H9 (cell line): ENCODE measurements at regions not wholly inside any gene's neighbourhood (a gene's known extent, or its start where the extent isn't known, plus 50 kb on each side); places are given as distances from the start of the nearest gene placed in this dataset.

Experiments
- DNase-seq: peaks from one replicate; pipeline ENCODE4 v3.0.0-alpha.2; 2017
- H2AFZ ChIP-seq: one replicate; pipeline ENCODE4 v1.6.1; 2013; ENCODE audit warnings: mild to moderate bottlenecking, low read length, control low read depth, moderate library complexity
- H2AK5ac ChIP-seq: 2 replicates; pipeline ENCODE4 v1.6.1; 2013; ENCODE audit warnings: low read length, control low read depth, mixed read lengths; ENCODE audit not compliant: insufficient read length
- H2BK120ac ChIP-seq: one replicate; pipeline ENCODE4 v1.6.1; 2013; ENCODE audit warnings: low read depth, mild to moderate bottlenecking, low read length, control low read depth, inconsistent platforms; ENCODE audit not compliant: poor library complexity, severe bottlenecking
- H2BK12ac ChIP-seq: 2 replicates; pipeline ENCODE4 v1.6.1; 2013; ENCODE audit warnings: low read length, control low read depth, mixed read lengths, low read depth; ENCODE audit not compliant: insufficient read length
- H2BK15ac ChIP-seq: 2 replicates; pipeline ENCODE4 v1.6.1; 2013; ENCODE audit warnings: low read depth, low read length, control low read depth
- H2BK20ac ChIP-seq: one replicate; pipeline ENCODE4 v1.6.1; 2013; ENCODE audit warnings: low read depth, mild to moderate bottlenecking, low read length, control low read depth, inconsistent platforms; ENCODE audit not compliant: poor library complexity, severe bottlenecking
- H2BK5ac ChIP-seq: 2 replicates; pipeline ENCODE4 v1.6.1; 2013; ENCODE audit warnings: low read length, control low read depth, mixed read lengths; ENCODE audit not compliant: insufficient read length
- H3K14ac ChIP-seq: 2 replicates; pipeline ENCODE4 v1.6.1; 2013; ENCODE audit warnings: low read length, control low read depth; ENCODE audit not compliant: insufficient read depth
- H3K18ac ChIP-seq: 2 replicates; pipeline ENCODE4 v1.6.1; 2013; ENCODE audit warnings: low read depth, mild to moderate bottlenecking, mixed read lengths, low read length, control low read depth; ENCODE audit not compliant: insufficient read length
- H3K23ac ChIP-seq: 2 replicates; pipeline ENCODE4 v1.6.1; 2013; ENCODE audit warnings: low read length, control low read depth, mixed read lengths, low read depth; ENCODE audit not compliant: insufficient read length
- H3K23me2 ChIP-seq: 2 replicates; pipeline ENCODE4 v1.6.1; 2013; ENCODE audit warnings: low read depth, mild to moderate bottlenecking, mixed read lengths, low read length, control low read depth; ENCODE audit not compliant: insufficient read length, poor library complexity, severe bottlenecking
- H3K27ac ChIP-seq: 2 replicates; pipeline ENCODE4 v1.5.1; 2013; ENCODE audit warnings: low read length, control low read depth, mixed read lengths, low read depth; ENCODE audit not compliant: insufficient read length
- H3K27me3 ChIP-seq: 2 replicates; pipeline ENCODE4 v1.6.1; 2013; ENCODE audit warnings: low read length, control low read depth, inconsistent platforms; ENCODE audit not compliant: insufficient read depth
- H3K4ac ChIP-seq: 2 replicates; pipeline ENCODE4 v1.6.1; 2013; ENCODE audit warnings: low read depth, mild to moderate bottlenecking, control low read depth, inconsistent platforms, low read length, moderate library complexity
- H3K4me1 ChIP-seq: 2 replicates; pipeline ENCODE4 v1.6.1; 2013; ENCODE audit warnings: low read length, control low read depth, inconsistent platforms; ENCODE audit not compliant: insufficient read depth
- H3K4me2 ChIP-seq: 2 replicates; pipeline ENCODE4 v1.6.1; 2013; ENCODE audit warnings: low read length, control low read depth, mixed read lengths; ENCODE audit not compliant: insufficient read length, insufficient read depth
- H3K56ac ChIP-seq: 2 replicates; pipeline ENCODE4 v1.6.1; 2013; ENCODE audit warnings: low read depth, mild to moderate bottlenecking, mixed read lengths, low read length, control low read depth; ENCODE audit not compliant: insufficient read length
- H3K79me1 ChIP-seq: 2 replicates; pipeline ENCODE4 v1.6.1; 2013; ENCODE audit warnings: low read depth, mild to moderate bottlenecking, moderate library complexity, low read length, control low read depth, inconsistent platforms; ENCODE audit not compliant: insufficient read depth, poor library complexity, severe bottlenecking
- H3K79me2 ChIP-seq: 2 replicates; pipeline ENCODE4 v1.6.1; 2013; ENCODE audit warnings: low read length, control low read depth, inconsistent platforms; ENCODE audit not compliant: insufficient read depth
- H3K9ac ChIP-seq: 2 replicates; pipeline ENCODE4 v1.6.1; 2013; ENCODE audit warnings: low read length, control low read depth, mixed read lengths; ENCODE audit not compliant: insufficient read length; ENCODE audit errors: extremely low read depth
- H3K9me3 ChIP-seq: one replicate; pipeline ENCODE4 v1.6.1; 2013; ENCODE audit warnings: low read depth, low read length, inconsistent platforms; ENCODE audit not compliant: control insufficient read depth
- H3T11ph ChIP-seq: one replicate; pipeline ENCODE4 v1.6.1; 2013; ENCODE audit warnings: mild to moderate bottlenecking, low read length, control low read depth, inconsistent platforms
- H4K20me1 ChIP-seq: one replicate; pipeline ENCODE4 v1.6.1; 2013; ENCODE audit not compliant: control insufficient read depth, insufficient read length, insufficient read depth
- H4K5ac ChIP-seq: 2 replicates; pipeline ENCODE4 v1.6.1; 2013; ENCODE audit warnings: low read depth, mild to moderate bottlenecking, mixed read lengths, low read length, control low read depth; ENCODE audit not compliant: insufficient read length
- H4K8ac ChIP-seq: replicated peaks from 2 replicates; pipeline ENCODE4 v1.6.1; 2013; ENCODE audit warnings: low read length, control low read depth, mixed read lengths, low read depth; ENCODE audit not compliant: insufficient read length
- H4K91ac ChIP-seq: 2 replicates; pipeline ENCODE4 v1.6.1; 2013; ENCODE audit warnings: low read depth, mild to moderate bottlenecking, moderate library complexity, mixed read lengths, low read length, control low read depth; ENCODE audit not compliant: insufficient read length
- H3K27ac Mint-ChIP-seq, 3 experiments: 2 replicates in 2 of 3; 3 replicates in 1 of 3; pipeline ENCODE4 v1.8.0; 2020 to 2021; ENCODE audit warnings: mixed read lengths in 3 of 3, mild to moderate bottlenecking in 1 of 3, moderate library complexity in 1 of 3
- H3K27me3 Mint-ChIP-seq: 2 replicates; pipeline ENCODE4 v1.8.0; 2021; ENCODE audit warnings: low read depth, mild to moderate bottlenecking, moderate library complexity, mixed read lengths
- H3K36me3 Mint-ChIP-seq, 3 experiments: 2 replicates in 2 of 3; 3 replicates in 1 of 3; pipeline ENCODE4 v1.8.0; 2020 to 2021; ENCODE audit warnings: low read depth in 3 of 3, mixed read lengths in 3 of 3; ENCODE audit not compliant: insufficient read depth in 1 of 3
- H3K4me1 Mint-ChIP-seq, 2 experiments: 2 replicates each; pipeline ENCODE4 v1.8.0; 2020; ENCODE audit warnings: mixed read lengths in 2 of 2
- H3K4me3 Mint-ChIP-seq, 2 experiments: 2 replicates in 1 of 2; 3 replicates in 1 of 2; pipeline ENCODE4 v1.8.0; 2020 to 2021; ENCODE audit warnings: mild to moderate bottlenecking in 2 of 2, mixed read lengths in 2 of 2, moderate library complexity in 1 of 2
- H3K9me3 Mint-ChIP-seq, 2 experiments: 2 replicates in 1 of 2; 3 replicates in 1 of 2; pipeline ENCODE4 v1.8.0; 2020; ENCODE audit warnings: mild to moderate bottlenecking in 2 of 2, mixed read lengths in 2 of 2, moderate library complexity in 1 of 2
- CTCF ChIP-seq: fragments of 200-600 bp; sonication (generic); conservative IDR thresholded peaks from 3 replicates; pipeline ENCODE4 v1.8.0; 2021; ENCODE audit warnings: antibody characterized with exemption, mild to moderate bottlenecking
- WGBS: extraction: QIAGEN DNeasy Blood & Tissue Kit; methylation state at CpG from one replicate; pipeline ENCODE4 v1.1.7; 2013; ENCODE audit warnings: missing lambda C conversion rate, low lambda C conversion rate, mixed read lengths; ENCODE audit not compliant: insufficient read length; ENCODE audit errors: extremely low coverage; 5-methylcytosine and 5-hydroxymethylcytosine counted together

GRCh38 chr13:90008707-90009149, 1338.8 kb upstream of the MIR17HG start:
- no peak overlapping the region for H3K18ac ChIP-seq
- H3K27me3 Mint-ChIP-seq: peaks cover 2% of the 10 kb centered on the region; the same call in 1 of the 2 replicates
- no peak overlapping the region for H4K91ac ChIP-seq
- no peak overlapping the region for H2BK15ac ChIP-seq
- H3K4me1 ChIP-seq: no peaks in the 10 kb centered on the region
- H2AFZ ChIP-seq: no peak overlapping the region
- no peak overlapping the region for H2BK12ac ChIP-seq
- no peak overlapping the region for H2BK120ac ChIP-seq
- H3K9me3 ChIP-seq: no peaks in the 10 kb centered on the region
- H3K56ac ChIP-seq: no peak overlapping the region
- H3K14ac ChIP-seq: no peak overlapping the region
- H3K9me3 Mint-ChIP-seq: peaks cover 0 to 5% of the 10 kb centered on the region in 2 experiments; a peak in 3 of 5 replicates
- peak overlapping the region in 2 of 3 experiments; percentile 79 to 88; a peak in 4 of 7 replicates for H3K27ac Mint-ChIP-seq
- no peak overlapping the region for H4K8ac ChIP-seq
- H4K20me1 ChIP-seq: no peaks in the 10 kb centered on the region
- H4K5ac ChIP-seq: no peak overlapping the region
- no peaks in the 10 kb centered on the region for H3K79me1 ChIP-seq
- H3K23ac ChIP-seq: no peak overlapping the region
- DNase-seq: peak; percentile 50
- H3K4me3 Mint-ChIP-seq: no peak overlapping the region; a peak in 1 of 5 replicates
- H3K9ac ChIP-seq: no peak overlapping the region
- no peaks in the 10 kb centered on the region for H3K27me3 ChIP-seq
- no peak overlapping the region for H2AK5ac ChIP-seq
- H2BK20ac ChIP-seq: no peak overlapping the region
- no peak overlapping the region for H3T11ph ChIP-seq
- H3K36me3 Mint-ChIP-seq: no peaks in the 10 kb centered on the region
- peaks cover 18 to 20% of the 10 kb centered on the region in 2 experiments for H3K4me1 Mint-ChIP-seq
- WGBS: no CpG with 5 or more reads among the region's 7 CpGs
- H3K4me2 ChIP-seq: peak overlapping the region; percentile 13
- no peak overlapping the region for H3K4ac ChIP-seq
- no peaks in the 10 kb centered on the region for H3K23me2 ChIP-seq
- no peak overlapping the region for H2BK5ac ChIP-seq
- TF ChIP-seq CTCF: no peak
- no peaks in the 10 kb centered on the region for H3K79me2 ChIP-seq
- no peak overlapping the region for H3K27ac ChIP-seq
